ENCODE measurements at regions not wholly inside any gene's neighbourhood (a gene's known extent, or its start where the extent isn't known, plus 50 kb on each side); places are given as distances from the start of the nearest gene placed in this dataset.

- WGBS, 5 donors, result 4 to 13% (median 9%) methylated on average over 6 of the region's 6 CpGs
- intact Hi-C loops (cut with DNase I; ENCODE audit: low total_unique reads), result no loop called here
- DNase-seq, result peak; percentile 49 to 89
- H3K27ac ChIP-seq, result peak overlapping the region; percentile 72 to 91 (median 85)
- peak; percentile 4 to 77 (median 58) for TF ChIP-seq POLR2AphosphoS5 (IDR thresholded peaks at IDR 0.05)
- TF ChIP-seq, protein P1, sequence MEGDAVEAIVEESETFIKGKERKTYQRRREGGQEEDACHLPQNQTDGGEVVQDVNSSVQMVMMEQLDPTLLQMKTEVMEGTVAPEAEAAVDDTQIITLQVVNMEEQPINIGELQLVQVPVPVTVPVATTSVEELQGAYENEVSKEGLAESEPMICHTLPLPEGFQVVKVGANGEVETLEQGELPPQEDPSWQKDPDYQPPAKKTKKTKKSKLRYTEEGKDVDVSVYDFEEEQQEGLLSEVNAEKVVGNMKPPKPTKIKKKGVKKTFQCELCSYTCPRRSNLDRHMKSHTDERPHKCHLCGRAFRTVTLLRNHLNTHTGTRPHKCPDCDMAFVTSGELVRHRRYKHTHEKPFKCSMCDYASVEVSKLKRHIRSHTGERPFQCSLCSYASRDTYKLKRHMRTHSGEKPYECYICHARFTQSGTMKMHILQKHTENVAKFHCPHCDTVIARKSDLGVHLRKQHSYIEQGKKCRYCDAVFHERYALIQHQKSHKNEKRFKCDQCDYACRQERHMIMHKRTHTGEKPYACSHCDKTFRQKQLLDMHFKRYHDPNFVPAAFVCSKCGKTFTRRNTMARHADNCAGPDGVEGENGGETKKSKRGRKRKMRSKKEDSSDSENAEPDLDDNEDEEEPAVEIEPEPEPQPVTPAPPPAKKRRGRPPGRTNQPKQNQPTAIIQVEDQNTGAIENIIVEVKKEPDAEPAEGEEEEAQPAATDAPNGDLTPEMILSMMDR (IDR thresholded peaks at IDR 0.05), result no peak
- no peak for TF ChIP-seq EP300 (IDR thresholded peaks at IDR 0.05)
- TF ChIP-seq POLR2A (IDR thresholded peaks at IDR 0.05), result no peak
- H3K4me1 ChIP-seq, result peaks cover 23 to 67% (median 35%) of the 10 kb centered on the region in 4 donors
- H3K9me3 ChIP-seq, result peaks cover 0 to 6% (median 0%) of the 10 kb centered on the region in 4 donors
- peak overlapping the region in 2 of 4 donors; percentile 14 to 15 for H3K4me3 ChIP-seq
- no peaks in the 10 kb centered on the region for H3K27me3 ChIP-seq
- H3K36me3 ChIP-seq, result no peaks in the 10 kb centered on the region
These were observed 128.8 kb downstream of the ADSS2 start for GRCh38 chr1:244322791-244323521.

- no peak for TF ChIP-seq EP300 (IDR thresholded peaks at IDR 0.05)
- TF ChIP-seq POLR2AphosphoS5 (IDR thresholded peaks at IDR 0.05), result no peak
- TF ChIP-seq, protein P1 (IDR thresholded peaks at IDR 0.05), result no peak
- TF ChIP-seq POLR2A (IDR thresholded peaks at IDR 0.05), result no peak
- H3K4me3 ChIP-seq, result peak overlapping the region in 3 of 4 donors; percentile 13 to 22 (median 19)
- intact Hi-C loops (cut with DNase I; ENCODE audit: low total_unique reads), result no loop called here
- H3K27ac ChIP-seq, result peak overlapping the region; percentile 48 to 91 (median 85)
- no peaks in the 10 kb centered on the region for H3K36me3 ChIP-seq
- 85 to 99% (median 91%) methylated on average over 8 of the region's 8 CpGs for WGBS, 5 donors
- no peak for DNase-seq
- H3K27me3 ChIP-seq, result no peaks in the 10 kb centered on the region
- peaks cover 23 to 67% (median 35%) of the 10 kb centered on the region in 4 donors for H3K4me1 ChIP-seq
- peaks cover 0 to 6% (median 0%) of the 10 kb centered on the region in 4 donors for H3K9me3 ChIP-seq
These were observed 127.4 kb downstream of the ADSS2 start for GRCh38 chr1:244324176-244324883.

- DNase-seq, result peak in 1 of 2 donors; percentile 43
- peaks cover 23 to 62% (median 35%) of the 10 kb centered on the region in 4 donors for H3K4me1 ChIP-seq
- TF ChIP-seq EP300 (IDR thresholded peaks at IDR 0.05), result no peak
- peak in 2 of 3 donors; percentile 54 to 72 for TF ChIP-seq POLR2AphosphoS5 (IDR thresholded peaks at IDR 0.05)
- TF ChIP-seq POLR2A (IDR thresholded peaks at IDR 0.05), result no peak
- H3K36me3 ChIP-seq, result no peaks in the 10 kb centered on the region
- H3K27ac ChIP-seq, result peak overlapping the region in 4 of 5 donors; percentile 72 to 91 (median 86)
- 29 to 55% (median 45%) methylated on average over 8 of the region's 8 CpGs for WGBS, 5 donors
- peaks cover 0 to 6% (median 0%) of the 10 kb centered on the region in 4 donors for H3K9me3 ChIP-seq
- H3K27me3 ChIP-seq, result no peaks in the 10 kb centered on the region
- H3K4me3 ChIP-seq, result peak overlapping the region in 1 of 4 donors; percentile 19
- intact Hi-C loops (cut with DNase I; ENCODE audit: low total_unique reads), result no loop called here
These were observed 126.5 kb downstream of the ADSS2 start for GRCh38 chr1:244325056-244325758.

DNA sequence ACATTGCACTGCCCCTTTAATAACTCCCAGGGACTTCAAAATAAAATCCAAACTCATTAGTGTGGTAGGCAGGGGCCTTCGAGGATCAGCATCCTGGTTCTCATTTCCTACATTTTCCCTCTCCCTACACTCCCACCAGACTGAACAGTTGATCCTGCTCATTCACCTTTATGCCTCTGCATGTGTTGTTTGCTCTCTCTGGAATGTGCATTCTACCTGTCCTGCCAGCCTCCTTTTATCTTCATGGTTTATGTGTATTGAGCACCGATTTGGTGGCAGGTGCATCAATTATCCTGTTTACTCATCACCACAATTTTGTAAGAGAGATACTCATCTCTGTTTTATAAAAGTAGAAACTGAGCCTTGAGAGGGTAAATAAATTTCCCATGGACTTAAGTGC, 125.0 kb downstream of the ADSS2 start:
- no peak for TF ChIP-seq EP300 (IDR thresholded peaks at IDR 0.05)
- TF ChIP-seq POLR2A (IDR thresholded peaks at IDR 0.05), result no peak
- TF ChIP-seq POLR2AphosphoS5 (IDR thresholded peaks at IDR 0.05), result no peak
- TF ChIP-seq, protein P1 (IDR thresholded peaks at IDR 0.05), result no peak
- H3K36me3 ChIP-seq, result no peaks in the 10 kb centered on the region
- peak overlapping the region; percentile 61 to 91 (median 85) for H3K27ac ChIP-seq
- peaks cover 20 to 47% (median 31%) of the 10 kb centered on the region in 4 donors for H3K4me1 ChIP-seq
- H3K9me3 ChIP-seq, result peaks cover 0 to 6% (median 0%) of the 10 kb centered on the region in 4 donors
- H3K27me3 ChIP-seq, result no peaks in the 10 kb centered on the region
- no peak overlapping the region for H3K4me3 ChIP-seq
- no peak for DNase-seq
- intact Hi-C loops (cut with DNase I; ENCODE audit: low total_unique reads), result no loop called here
- whole genome bisulfite sequencing, 5 donors, result 29 to 47% (median 33%) methylated on average over 2 of the region's 2 CpGs

Measured in stomach (tissue), 8 donors.